ENCODE measurements at regions not wholly inside any gene's neighbourhood (a gene's known extent, or its start where the extent isn't known, plus 50 kb on each side); places are given as distances from the start of the nearest gene placed in this dataset.

DNA sequence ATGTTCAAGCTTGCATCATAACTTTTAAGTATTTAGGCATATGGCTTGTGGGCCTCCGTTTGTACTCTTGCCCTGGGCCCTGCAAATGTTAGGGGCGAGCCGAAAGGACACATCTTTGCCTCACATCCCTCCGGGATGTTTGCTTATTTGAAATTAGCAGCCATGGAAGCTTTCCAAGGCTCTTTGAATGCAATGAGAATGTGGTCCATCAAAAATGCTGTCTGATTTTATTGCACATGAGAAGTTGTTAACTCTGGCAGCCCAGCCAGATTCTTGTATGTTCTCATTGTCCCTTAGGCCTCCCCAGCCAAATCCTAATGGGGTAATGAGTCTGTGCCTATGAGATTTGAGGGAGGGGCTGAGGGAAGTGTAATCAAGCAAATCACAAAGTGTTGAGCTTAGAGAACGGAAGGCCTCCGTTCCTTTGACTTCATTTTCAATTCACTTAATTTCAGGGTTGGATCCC, 261.2 kb upstream of the MARCKS start:
- no peak for DNase-seq

DNA sequence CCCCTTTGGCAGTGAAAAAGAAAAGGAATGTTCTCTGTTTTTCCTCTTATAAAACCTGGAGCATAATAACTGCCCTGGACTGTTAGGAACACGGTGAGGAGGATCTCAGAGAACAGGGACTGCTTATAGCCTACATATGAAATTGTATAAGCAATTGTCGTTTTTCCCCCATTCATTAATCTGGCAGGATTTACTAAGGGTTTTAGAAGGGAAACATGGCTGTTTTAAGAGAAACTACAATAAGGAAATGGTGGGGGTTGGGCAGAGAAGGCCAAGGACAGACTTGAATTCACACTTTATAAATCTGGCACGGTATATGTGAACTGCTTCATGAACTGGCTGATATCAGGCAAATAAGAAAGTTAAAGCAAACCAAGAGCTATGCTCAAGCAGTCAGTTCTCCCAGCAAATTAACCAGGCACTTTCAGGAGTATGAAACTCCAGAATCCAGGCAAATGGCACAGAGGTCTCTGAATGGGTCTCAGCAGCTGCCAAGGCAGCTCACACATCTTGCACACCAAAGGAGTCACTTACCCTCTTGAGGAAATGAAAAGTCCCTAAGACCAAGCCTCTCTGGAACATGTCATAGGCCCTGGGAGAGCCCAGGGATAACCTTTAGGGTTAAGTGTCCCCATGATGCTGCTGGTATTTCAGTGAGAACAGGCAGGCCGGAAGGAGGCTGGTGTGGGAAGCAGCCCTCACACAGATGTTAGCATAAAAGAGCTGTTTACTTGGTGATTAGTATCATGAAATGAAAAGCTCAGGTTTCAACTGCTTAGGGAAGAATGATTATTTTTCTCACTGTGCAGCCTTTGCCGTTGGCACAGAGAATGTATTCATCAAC, 260.5 kb upstream of the MARCKS start:
- peak; percentile 9 for DNase-seq

DNA sequence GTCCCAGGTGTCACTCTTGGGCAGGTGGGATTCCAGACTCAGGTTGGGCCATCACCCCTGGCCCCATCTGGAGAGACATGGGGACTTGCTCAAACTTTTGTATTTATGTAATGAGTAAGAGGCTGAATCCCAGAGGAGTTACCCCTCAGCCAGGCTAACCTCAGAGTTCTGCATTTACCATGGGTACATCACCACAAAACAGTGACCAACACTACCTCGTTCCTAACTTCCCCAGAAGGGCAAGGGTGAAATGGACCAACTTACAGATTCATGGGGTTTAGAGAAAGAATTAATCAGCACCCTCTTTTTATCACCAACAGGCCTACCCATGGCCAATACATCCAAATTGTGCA, 259.9 kb upstream of the MARCKS start:
- DNase-seq: no peak

DNA sequence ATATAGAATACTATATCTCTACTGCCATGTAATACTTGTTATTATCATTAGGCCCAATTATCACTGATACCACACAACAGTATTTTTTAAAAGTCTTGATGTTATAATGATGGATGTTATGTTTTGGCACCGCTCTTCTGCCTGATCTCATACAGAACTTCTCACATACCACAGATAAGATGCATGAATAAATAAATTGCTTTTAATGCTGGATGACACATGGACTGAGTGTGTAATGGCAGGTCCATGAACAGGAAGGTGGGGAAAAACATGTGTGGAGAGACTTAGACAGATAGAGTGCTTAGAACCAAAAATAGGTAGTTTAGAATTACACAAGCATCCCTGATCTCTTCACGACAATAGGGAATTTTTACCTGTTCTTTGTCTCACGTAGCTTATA, 258.4 kb upstream of the MARCKS start:
- no peak for DNase-seq

DNA sequence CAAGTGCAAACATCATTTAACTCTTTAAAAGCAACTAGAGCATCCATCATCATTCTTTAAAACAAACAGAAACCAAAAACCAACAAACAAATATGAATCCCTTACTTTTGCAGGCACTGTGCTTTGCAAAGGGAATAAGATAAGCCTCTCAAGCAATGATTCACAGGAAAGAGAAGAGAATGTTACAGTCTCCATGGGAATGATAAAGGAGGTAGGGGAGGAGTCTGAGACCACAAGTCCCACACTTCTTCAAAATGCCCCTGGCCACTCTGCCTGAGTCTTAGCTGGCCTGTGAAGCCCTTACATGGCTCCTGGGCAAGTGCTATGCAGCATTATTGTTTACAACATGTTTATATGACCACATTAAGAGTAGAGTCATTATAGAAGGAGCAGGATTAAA, 257.7 kb upstream of the MARCKS start:
- DNase-seq: no peak

DNA sequence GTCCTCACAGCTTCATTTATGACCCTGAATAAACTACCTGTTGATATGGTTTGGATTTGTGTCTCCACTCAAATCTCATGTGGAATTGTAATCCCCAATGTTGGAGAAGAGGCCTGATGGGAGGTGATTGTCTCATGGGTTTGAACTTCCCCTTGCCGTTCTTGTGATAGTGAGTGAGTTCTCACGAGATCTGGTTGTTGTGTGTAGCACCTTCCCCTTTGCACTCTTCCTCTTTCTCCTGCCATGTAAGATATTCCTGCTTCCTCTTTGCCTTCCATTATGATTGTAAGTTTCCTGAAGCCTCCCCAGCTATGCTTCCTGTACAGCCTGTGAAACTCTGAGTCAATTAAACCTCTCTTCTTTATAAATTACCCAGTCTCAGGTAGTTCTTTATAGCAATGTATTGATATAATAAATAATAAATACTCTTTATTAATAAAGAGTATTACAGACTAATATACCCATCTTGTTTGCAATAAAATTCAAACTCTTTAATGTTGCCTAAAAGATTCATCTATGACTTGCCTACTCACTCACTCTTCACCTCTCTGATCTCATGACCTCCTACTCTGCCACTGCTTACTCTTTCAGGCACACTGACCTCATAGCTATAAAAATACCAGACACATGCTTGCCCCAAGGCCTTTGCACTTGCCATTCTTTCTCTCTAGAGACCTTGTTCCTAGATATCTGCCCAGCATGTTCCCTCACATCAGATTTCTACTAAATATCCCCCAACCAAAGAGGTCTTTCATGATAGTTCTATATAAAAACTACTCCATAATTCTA, 256.4 kb upstream of the MARCKS start:
- DNase-seq: no peak

DNA sequence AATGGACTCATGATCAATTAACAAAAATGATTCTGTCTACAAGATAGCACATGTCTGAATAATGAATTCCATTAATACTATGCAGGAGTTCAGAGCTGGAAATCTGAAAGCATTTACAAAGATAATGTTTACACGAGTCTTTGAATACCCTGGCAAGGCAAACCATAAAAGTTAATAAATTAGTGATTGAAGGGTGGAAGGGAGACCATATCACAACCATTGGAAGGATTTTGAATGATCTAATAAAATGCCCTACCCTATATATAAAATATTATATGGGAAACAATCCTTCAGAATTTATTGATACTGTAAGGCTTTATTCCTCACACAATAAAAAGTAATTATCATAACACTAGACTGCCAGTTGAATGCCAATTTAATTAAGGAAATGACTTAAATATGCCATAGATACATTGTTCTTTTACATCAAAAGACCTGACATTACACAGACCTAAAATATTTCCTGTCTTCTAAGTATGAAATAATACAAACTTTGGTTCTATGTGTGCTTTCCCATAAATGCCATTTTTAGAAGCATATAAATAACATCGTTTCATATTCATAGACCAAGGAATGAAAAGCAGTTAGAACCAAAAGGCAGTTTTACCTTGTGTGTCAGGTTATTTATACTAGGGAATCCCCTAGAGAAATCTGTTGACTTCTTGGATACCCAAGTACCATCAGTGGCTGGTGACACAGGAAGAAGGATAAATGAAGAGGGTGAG, 249.2 kb upstream of the MARCKS start:
- DNase-seq: peak; percentile 60

DNA sequence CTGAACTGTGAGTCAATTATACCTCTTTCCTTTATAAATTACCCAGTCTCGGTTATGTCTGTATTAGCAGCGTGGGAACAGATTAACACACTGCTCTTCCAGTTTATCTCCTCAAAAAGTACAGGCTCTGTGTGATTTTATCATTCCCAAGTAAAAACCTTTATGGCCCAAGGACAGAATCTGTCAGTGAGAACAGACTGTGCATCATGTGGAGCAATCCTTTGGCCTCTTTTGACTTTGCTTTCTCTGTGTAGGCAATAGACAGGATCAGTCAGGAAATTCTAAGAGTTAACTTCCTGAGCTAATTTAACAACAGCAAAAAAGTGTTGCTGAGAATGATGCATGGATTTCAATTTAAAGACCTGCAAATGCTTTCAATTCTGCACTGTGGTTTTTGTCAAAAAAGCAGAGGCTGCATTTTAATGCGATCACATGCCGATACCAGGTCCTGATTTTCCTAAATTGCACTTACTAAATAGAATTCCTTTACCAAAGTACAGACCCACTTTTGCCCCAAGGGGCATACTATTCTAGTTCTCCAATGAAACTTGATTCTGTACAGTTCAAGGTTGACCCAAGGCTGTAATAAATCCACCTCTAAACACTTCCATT, 246.7 kb upstream of the MARCKS start:
- DNase-seq: peak; percentile 37

DNA sequence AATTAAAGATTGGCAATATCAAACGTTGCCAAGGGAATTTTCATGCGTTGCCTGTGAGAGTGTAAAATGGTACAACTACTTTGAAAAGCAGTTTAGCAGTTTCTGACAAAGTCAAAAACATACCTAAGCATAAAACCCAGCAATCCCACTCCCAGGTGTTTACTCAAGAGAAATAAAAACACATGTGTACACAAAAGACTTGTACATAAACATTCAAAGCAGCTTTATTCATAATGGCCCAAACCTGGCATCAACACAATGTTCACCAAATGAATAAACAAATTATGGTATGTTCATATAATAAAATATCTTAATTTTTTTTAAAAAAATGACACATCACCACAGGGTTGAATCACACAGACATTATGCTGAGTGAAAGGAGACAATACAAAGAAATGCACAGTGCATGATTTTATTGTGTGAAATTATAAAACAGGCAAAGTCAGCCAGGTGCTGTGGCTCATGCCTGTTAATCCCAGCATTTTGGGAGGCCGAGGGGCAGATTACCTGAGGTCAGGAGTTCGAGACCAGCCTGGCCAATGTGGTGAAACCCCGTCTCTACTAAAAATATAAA, 240.4 kb upstream of the MARCKS start:
- no peak for DNase-seq

DNA sequence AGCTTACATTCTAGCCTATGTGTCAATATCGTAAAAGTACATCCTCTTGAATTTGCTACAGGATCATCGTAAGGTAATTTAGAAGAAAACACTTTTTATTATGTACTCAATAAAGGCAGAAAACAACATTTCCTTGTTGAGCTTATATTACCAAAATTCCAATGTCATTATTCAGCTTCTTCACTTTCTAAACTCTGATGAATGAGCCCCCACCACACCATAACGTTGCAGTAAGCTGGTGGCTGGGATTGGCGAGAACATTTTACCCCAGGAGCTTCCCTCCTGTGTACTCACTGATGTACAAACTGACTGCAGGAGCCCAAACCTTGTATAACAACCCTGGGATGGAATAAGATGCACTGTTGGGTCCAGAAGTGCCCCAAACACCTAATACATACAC, 238.1 kb upstream of the MARCKS start:
- no peak for DNase-seq

DNA sequence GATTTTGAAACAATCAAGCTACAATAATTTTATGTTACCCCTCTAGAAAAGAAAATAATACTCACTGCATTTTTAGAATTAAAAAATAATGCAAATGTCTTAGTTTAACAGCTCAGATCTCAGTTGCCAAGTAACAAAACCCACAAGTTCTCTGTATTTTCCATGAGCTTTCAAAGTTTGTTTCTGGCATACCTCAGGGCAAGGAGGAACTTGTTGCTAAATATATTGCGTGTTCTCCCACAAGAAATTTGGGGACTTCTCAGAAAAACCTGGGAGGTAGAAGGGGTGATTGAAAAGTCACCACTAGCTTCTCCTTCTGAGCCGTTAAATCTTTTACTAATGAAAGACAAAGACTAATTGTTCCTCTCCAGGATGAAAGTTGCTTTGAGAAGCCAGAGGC, 236.8 kb upstream of the MARCKS start:
- no peak for DNase-seq

DNA sequence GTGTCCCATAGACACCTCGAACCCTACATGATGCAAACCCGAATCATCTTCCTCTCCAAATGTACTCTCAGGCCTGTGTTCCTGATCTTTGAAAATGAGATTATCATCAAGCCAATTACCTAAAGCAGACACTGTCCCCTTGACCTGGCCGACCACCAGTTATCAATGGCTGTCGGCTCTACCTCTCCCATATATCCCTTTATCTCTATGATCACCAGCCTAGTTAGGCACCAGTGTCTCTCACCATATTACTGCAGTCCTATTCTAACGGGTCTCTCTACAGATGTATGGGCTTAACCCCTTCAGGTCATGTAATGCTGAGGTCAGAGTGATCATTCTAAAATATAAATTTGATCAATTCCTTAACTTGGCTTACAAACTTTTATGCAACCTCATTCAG, 234.9 kb upstream of the MARCKS start:
- DNase-seq: no peak

DNA sequence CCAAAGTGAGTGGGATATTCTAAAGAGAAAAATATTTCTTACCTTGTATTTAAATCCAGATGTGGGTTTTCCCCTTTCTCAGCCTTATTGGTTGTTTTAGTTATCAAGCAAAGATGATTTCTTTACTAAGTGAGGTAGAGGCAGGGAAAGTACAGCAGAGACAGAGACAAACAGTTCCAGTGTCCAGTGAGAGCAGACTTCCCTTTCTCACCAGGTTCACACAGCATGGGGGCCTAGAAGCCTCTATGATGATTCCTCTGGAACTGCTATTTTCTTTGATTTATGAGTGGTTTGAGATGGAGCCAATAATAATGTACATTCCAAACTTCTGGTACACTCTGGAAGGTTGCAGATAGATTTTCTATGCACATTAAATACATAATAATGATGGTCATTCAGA, 234.0 kb upstream of the MARCKS start:
- DNase-seq: no peak

DNA sequence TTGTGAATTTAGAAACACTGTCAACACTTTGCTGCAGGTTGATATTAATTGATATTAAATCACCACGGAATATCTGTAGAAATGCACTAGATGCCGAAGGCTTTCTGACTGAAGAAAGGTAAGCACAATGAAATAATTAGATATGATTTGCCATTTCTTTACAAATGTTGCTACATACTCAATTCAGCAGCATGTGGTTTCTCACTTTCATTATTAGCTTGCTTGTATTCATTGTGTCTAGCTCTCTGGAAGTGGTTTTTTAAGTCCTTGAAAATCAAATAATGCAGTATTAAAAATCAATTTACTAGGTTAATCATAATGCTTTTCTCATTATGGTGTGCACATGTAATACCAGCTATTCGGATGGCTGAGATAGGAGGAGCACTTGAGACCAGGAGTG, 231.3 kb upstream of the MARCKS start:
- DNase-seq: no peak

DNA sequence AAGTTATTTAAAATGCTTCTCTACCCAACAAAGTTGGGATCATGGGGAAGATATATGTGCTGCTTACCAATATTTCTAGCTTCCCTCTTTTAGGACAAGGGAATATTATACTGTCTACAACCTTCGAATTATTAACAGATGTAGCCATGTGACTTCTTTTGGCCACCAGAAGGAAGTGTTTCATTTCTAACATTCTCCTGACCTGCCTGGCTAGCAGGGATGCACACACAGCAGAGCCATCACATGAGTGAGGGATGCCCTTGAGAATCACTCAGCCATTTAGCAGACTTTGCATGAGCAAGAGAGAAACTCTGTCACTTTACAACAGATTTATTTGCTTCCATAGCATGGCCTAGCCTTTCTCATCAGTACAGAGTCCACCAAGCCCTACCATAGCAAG, 230.7 kb upstream of the MARCKS start:
- DNase-seq: no peak

DNA sequence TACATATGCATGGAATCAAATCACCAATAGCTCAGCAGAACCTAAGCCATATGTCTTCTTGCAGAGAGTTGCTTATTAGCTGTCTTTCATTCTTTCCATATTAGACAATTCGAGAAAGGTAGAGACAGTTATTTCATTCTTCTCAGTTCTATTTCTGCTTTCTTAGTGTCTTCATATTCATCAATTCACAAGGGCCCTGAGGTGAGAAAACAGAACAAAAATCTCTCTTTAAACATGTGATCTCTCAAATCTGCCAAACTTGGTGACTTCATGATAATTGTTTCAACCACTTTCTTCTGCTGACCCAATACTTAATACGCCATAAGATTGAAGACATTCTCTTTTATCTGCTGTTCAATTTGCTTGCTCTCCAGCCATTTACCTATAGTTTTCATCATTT, 229.7 kb upstream of the MARCKS start:
- no peak for DNase-seq

DNA sequence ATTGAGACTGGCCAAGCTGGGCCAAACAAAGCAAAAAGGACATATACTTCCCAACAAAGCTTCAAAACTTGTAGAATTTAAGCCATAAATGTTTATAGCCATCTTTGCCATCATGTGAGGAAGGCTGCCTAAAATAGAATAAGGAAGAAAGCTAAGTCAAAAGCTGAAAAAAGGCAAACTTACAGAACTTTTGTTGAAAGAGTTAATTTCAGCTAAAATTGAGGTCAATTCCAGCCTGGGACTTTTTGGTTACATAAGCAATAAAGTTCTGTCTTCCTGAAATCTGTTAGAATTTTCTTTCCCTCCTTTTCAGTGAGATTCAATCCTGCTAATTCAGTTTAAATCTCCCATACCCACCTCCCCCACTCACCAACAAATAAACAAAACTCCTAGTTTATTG, 227.9 kb upstream of the MARCKS start:
- no peak for DNase-seq

DNA sequence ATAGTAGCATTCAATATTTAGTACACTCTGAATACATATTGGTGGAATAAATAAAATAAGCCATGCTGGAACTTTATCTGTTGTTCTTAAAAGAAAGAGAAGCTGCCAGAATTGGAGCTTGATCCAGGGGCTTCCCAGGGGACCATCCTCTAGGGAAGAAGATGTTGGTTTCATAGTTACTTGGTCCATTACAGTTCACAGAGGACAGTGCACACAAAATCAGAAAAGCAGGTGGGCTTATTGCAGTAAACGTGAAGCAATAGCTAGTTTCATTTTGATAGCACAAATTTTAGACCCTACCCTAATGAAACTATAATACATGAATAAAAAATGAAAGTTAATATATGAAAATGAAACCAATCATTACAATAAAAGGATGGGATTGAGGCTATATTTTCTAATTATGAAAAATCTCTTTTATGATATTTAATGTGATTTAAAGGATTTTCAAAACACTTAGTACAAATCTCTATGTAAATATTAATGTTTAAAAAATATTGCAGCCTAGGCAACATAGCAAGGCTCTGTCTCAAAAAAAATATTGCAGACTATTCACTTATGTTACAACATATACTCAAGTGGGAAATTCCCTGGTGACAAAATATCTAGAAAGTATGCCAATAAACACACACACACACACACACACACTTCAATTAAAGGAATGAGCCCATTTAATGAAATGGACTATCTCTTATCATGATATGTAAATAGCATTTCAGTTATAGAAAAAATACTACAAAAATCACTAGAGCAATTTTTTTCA, 227.0 kb upstream of the MARCKS start:
- DNase-seq: peak; percentile 38

DNA sequence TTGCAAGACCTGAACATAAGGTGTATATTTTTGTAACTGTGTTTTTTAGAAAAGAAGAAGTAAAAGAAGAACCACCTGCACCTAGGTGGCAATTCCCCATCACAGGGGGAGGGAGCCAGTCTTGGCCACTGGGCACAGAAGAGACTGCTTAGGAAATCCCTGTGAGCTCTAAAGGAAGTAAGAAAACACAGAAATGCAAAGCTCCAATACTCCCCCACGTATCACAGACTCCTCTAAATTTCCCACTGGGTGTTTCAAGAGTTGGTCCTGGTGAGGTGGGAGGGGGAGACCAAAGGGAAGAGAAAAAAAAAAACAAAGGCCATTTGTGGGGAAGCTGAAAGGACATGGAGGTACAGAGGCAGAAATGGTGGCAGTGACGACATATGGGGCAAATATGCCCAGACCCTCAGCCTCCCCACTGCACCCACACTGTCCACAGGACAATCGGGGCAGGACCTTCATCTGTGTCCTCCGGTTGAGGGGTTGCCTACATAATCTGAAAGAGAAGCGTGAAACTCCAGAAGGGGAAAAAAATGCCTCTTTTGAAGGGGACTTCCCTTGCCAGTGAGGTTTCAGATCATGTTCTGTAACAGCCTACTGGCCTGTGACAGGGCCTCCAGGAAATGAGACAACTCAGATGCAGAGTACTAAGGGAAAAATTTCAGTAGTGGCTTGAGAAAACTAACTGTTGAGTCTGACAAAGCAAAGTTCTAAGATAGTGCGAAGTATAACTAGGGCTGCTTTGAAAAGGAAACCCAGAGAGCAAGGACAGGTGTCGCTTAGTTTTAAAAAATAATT, 226.2 kb upstream of the MARCKS start:
- DNase-seq: peak; percentile 73

DNA sequence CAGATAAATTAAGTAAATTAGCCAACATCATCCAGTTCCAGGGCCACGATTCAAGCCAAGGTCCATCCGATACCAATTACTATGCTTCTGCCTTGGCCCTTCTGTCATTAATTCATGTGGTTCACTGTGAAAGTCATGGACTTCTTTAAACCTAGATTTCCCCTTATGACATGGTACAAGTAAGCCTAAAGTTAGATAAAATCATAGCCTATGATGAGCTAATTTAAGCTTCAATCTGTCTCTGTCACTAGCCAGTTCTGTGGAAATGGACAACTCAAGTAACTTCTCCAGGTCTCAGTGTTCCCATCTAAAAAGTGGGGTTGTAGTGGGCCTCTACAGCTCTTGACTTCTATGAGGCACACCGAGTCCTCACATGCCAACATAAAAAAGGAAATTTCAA, 225.5 kb upstream of the MARCKS start:
- DNase-seq: peak; percentile 24

Measured in dermis blood vessel endothelial cell (primary cell).